ENCODE measurements at regions not wholly inside any gene's neighbourhood (a gene's known extent, or its start where the extent isn't known, plus 50 kb on each side); places are given as distances from the start of the nearest gene placed in this dataset.
A peak's percentile ranks its signal among the peaks of the same experiment; 100 is the strongest.

- Histone ChIP-seq H3K27ac (no peak overlapping the region), H3K4me2 (no peak overlapping the region), H3K4me1 (no peaks in the 10 kb centered on the region), H3K9me3 (no peaks in the 10 kb centered on the region), H3K4me3 (no peak overlapping the region)
- ChIA-PET CTCF (interaction anchor here (0.8 to 6.6 kb wide), 16 partner anchors 11 to 798 kb away, joined by 3 to 97 read pairs (median 8); no protein-coding TSS in a partner anchor), POLR2A (no interaction called here)
- FAIRE-seq: no peak
- TF ChIP-seq RNF2 (IDR thresholded peaks at IDR 0.05; ENCODE audit: borderline replicate concordance, low read depth) (no peak), SREBF2 (IDR thresholded peaks at IDR 0.05) (no peak), CHD4 (IDR thresholded peaks at IDR 0.05; ENCODE audit: borderline replicate concordance) (no peak), SMC3 (IDR thresholded peaks at IDR 0.05) (no peak), MYC (IDR thresholded peaks at IDR 0.05; ENCODE audit: borderline replicate concordance, low read length) (no peak), ESRRA (IDR thresholded peaks at IDR 0.05; ENCODE audit: borderline replicate concordance, low read length) (no peak), NPAS2 (CRISPR knock-in tag; IDR thresholded peaks at IDR 0.05; ENCODE audit: borderline replicate concordance) (no peak), EHF (CRISPR knock-in tag; IDR thresholded peaks at IDR 0.05) (no peak), CBX2 (IDR thresholded peaks at IDR 0.05; ENCODE audit: borderline replicate concordance, low read depth) (no peak), HDAC2 (IDR thresholded peaks at IDR 0.05) (no peak), TP53 (CRISPR knock-in tag; IDR thresholded peaks at IDR 0.05) (no peak), FOSL2 (IDR thresholded peaks at IDR 0.05) (no peak), FOSL2 (CRISPR knock-in tag; IDR thresholded peaks at IDR 0.05) (no peak), FOSB (CRISPR knock-in tag; IDR thresholded peaks at IDR 0.05) (no peak), ZFP36 (IDR thresholded peaks at IDR 0.05; ENCODE audit: borderline replicate concordance, partially characterized antibody) (no peak), ZSCAN20 (CRISPR knock-in tag; IDR thresholded peaks at IDR 0.05) (no peak), BCL3 (IDR thresholded peaks at IDR 0.05) (no peak)
- TF ChIP-seq, protein P1, sequence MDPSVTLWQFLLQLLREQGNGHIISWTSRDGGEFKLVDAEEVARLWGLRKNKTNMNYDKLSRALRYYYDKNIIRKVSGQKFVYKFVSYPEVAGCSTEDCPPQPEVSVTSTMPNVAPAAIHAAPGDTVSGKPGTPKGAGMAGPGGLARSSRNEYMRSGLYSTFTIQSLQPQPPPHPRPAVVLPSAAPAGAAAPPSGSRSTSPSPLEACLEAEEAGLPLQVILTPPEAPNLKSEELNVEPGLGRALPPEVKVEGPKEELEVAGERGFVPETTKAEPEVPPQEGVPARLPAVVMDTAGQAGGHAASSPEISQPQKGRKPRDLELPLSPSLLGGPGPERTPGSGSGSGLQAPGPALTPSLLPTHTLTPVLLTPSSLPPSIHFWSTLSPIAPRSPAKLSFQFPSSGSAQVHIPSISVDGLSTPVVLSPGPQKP (IDR thresholded peaks at IDR 0.05; ENCODE audit: low read depth, low read length): no peak
- ATAC-seq: no peak
- no peak for DNase-seq (ENCODE audit: low read depth in 1 of 2, low spot score in 1 of 2)
- 71% methylated on average over 4 of the region's 4 CpGs for WGBS (ENCODE audit: missing lambda C conversion rate)
Observed at GRCh38 chr11:128158860-128159259, 428.5 kb downstream of the ETS1 start.

DNA sequence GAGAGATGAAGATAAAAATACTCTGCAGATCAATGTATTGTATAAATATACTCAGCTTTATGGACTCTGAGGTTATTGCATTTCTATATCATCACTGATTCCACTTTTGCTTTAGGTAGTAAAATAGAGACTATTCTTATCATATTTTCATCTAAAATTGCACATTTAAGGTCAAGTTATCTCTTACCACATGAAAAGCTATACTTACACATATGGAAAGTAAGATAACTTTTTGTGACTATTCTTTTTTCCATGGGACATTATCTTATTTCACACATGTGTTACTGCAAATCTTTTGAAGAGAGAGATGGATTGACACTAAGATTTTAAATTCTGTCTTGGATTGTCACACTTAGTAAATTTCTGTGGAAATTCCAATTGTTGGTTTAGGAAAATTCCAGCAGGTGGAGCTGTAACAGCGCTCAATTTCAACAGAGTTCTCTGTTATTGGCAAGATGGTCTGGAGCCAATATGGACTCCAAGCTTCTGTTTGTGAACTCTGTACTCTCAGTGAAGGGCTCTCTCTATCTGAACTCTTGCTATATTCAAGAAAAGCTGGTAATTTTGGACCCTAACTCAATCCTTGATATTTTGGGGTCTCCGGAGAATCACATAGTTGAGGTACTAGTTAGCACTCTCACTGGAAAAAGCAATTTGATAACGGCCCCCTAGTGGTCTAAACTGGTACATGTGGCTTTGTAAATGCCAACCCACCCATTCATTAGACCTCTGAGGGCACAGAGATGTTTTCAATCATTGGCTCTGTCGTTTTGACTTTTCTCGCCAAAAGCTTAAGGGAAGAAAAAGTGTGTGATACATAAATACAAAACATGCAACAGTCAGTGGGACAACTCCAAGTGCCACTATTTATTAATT, 429.7 kb downstream of the ETS1 start:
- H3K4me1 ChIP-seq: no peaks in the 10 kb centered on the region
- H3K4me3 ChIP-seq: peak overlapping the region; percentile 30; the same call in 1 of the 3 replicates
- no peaks in the 10 kb centered on the region for H3K9me3 ChIP-seq
- H3K27ac ChIP-seq: peak overlapping the region; percentile 64 to 79
- no peak for TF ChIP-seq FOSL2 (IDR thresholded peaks at IDR 0.05)
- no peak for TF ChIP-seq FOSL2 (CRISPR knock-in tag; IDR thresholded peaks at IDR 0.05)
- TF ChIP-seq MAX (IDR thresholded peaks at IDR 0.05): 0 out of 2 replicates have a peak, but pooled peaks have one; percentile 18
- peak; percentile 73 to 80 for TF ChIP-seq RAD21 (conservative IDR thresholded peaks at IDR 0.05 in 1 of 2, IDR thresholded peaks at IDR 0.05 in 1 of 2)
- TF ChIP-seq CTCF (IDR thresholded peaks at IDR 0.05): peak; percentile 96
- TF ChIP-seq SMC3 (IDR thresholded peaks at IDR 0.05): peak; percentile 77
- TF ChIP-seq EP300 (IDR thresholded peaks at IDR 0.05): no peak
- TF ChIP-seq NR3C1 (IDR thresholded peaks at IDR 0.05): no peak
- FAIRE-seq (no peak), DNase-seq (ENCODE audit: low read depth in 1 of 2, low spot score in 1 of 2) (peak; percentile 20 to 74), ATAC-seq (peak; percentile 81 to 89)
- peak overlapping the region; percentile 70 for H3K4me2 ChIP-seq
- WGBS (ENCODE audit: missing lambda C conversion rate): 3% methylated on average over 5 of the region's 5 CpGs
- CTCF ChIA-PET: interaction anchor here (0.6 to 6.6 kb wide), 65 partner anchors 9 to 799 kb away, joined by 3 to 97 read pairs (median 4); no protein-coding TSS in a partner anchor
- POLR2A ChIA-PET: no interaction called here
